ENCODE measurements at regions not wholly inside any gene's neighbourhood (a gene's known extent, or its start where the extent isn't known, plus 50 kb on each side); places are given as distances from the start of the nearest gene placed in this dataset.

DNA sequence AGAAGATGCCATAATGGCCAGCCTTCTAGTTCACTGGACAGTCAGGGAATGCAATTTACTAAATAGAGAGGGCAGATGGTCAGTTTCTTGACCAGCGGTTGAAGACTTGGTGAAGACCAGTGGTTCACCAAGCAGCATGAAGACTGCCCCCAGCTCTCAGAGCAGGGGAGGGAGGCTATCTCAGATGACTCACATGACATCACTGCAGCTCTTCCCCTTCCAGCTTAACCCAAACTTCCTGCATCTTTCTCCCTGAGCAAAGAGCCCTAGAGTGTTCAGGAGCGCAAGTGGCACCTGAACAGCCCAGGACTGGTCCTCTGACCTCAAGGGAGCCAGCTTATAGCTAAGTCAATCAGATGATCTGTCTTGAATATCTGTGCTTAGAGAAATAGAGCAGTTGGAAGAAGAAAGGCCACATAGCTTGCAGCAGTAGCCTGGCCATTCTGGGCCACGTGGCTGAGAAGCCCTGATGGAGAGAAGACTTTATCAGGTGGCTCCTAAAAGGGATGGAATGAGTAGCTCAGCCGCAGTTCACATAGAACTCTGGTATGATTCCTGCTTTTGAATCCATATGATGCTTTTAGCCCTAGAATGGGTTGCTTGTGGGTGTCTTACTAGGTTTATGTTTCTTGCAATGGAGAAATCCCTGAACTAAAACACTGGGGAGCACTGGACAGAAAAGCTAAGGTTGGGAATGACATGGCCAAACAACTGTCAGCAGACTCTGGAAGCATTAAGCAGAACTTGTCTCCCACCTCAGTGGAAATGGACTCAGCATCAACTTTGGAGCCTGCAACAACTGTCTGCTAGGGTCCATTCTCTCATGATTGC lies 392.1 kb upstream of the CCL2 start:
- no peaks in the 10 kb centered on the region for H3K4me1 ChIP-seq (ENCODE audit: insufficient read depth, low read length, poor library complexity, severe bottlenecking)
- no peaks in the 10 kb centered on the region for H3K36me3 ChIP-seq (ENCODE audit: insufficient read depth, low read length)
- TF ChIP-seq EZH2phosphoT487 (IDR thresholded peaks at IDR 0.05; ENCODE audit: borderline replicate concordance) = no peak
- TF ChIP-seq, protein P1, sequence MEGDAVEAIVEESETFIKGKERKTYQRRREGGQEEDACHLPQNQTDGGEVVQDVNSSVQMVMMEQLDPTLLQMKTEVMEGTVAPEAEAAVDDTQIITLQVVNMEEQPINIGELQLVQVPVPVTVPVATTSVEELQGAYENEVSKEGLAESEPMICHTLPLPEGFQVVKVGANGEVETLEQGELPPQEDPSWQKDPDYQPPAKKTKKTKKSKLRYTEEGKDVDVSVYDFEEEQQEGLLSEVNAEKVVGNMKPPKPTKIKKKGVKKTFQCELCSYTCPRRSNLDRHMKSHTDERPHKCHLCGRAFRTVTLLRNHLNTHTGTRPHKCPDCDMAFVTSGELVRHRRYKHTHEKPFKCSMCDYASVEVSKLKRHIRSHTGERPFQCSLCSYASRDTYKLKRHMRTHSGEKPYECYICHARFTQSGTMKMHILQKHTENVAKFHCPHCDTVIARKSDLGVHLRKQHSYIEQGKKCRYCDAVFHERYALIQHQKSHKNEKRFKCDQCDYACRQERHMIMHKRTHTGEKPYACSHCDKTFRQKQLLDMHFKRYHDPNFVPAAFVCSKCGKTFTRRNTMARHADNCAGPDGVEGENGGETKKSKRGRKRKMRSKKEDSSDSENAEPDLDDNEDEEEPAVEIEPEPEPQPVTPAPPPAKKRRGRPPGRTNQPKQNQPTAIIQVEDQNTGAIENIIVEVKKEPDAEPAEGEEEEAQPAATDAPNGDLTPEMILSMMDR (conservative IDR thresholded peaks at IDR 0.05; ENCODE audit: low read length) = no peak
- H3K9me2 ChIP-seq (replicated peaks; ENCODE audit: low read depth, low read length) = no peaks in the 10 kb centered on the region
- H3K9me3 ChIP-seq (ENCODE audit: insufficient read depth, low read depth, low read length) = no peaks in the 10 kb centered on the region
- no peaks in the 10 kb centered on the region for H3F3A ChIP-seq (ENCODE audit: low read depth)
- H3K9ac ChIP-seq (ENCODE audit: low read depth, low read length, poor library complexity, severe bottlenecking) = no peak overlapping the region
- no peak overlapping the region for H2AFZ ChIP-seq (ENCODE audit: low read length)
- H3K27me3 ChIP-seq (ENCODE audit: insufficient read depth, low read length, poor library complexity, severe bottlenecking) = no peaks in the 10 kb centered on the region
- no peak overlapping the region for H3K4me3 ChIP-seq (ENCODE audit: low read length, poor library complexity, severe bottlenecking)
- H3K4me2 ChIP-seq (ENCODE audit: low read depth, low read length, poor library complexity, severe bottlenecking) = no peak overlapping the region
- no peaks in the 10 kb centered on the region for H4K20me1 ChIP-seq (ENCODE audit: insufficient read depth, low read length, poor library complexity, severe bottlenecking)
- no peaks in the 10 kb centered on the region for H3K79me2 ChIP-seq (ENCODE audit: insufficient read depth, low read length)

- no peak overlapping the region for H2AFZ ChIP-seq (ENCODE audit: low read length)
- no peak overlapping the region for H3K4me2 ChIP-seq (ENCODE audit: low read depth, low read length, poor library complexity, severe bottlenecking)
- H3K36me3 ChIP-seq (ENCODE audit: insufficient read depth, low read length) = no peaks in the 10 kb centered on the region
- no peak overlapping the region for H3K9ac ChIP-seq (ENCODE audit: low read depth, low read length, poor library complexity, severe bottlenecking)
- H4K20me1 ChIP-seq (ENCODE audit: insufficient read depth, low read length, poor library complexity, severe bottlenecking) = no peaks in the 10 kb centered on the region
- H3K4me3 ChIP-seq (ENCODE audit: low read length, poor library complexity, severe bottlenecking) = no peak overlapping the region
- H3K9me2 ChIP-seq (replicated peaks; ENCODE audit: low read depth, low read length) = no peaks in the 10 kb centered on the region
- no peaks in the 10 kb centered on the region for H3K4me1 ChIP-seq (ENCODE audit: insufficient read depth, low read length, poor library complexity, severe bottlenecking)
- no peaks in the 10 kb centered on the region for H3K79me2 ChIP-seq (ENCODE audit: insufficient read depth, low read length)
- no peaks in the 10 kb centered on the region for H3K27me3 ChIP-seq (ENCODE audit: insufficient read depth, low read length, poor library complexity, severe bottlenecking)
- H3F3A ChIP-seq (ENCODE audit: low read depth) = no peaks in the 10 kb centered on the region
- no peaks in the 10 kb centered on the region for H3K9me3 ChIP-seq (ENCODE audit: insufficient read depth, low read depth, low read length)
- no peak for TF ChIP-seq EZH2phosphoT487 (IDR thresholded peaks at IDR 0.05; ENCODE audit: borderline replicate concordance)
- TF ChIP-seq, protein P1 (conservative IDR thresholded peaks at IDR 0.05; ENCODE audit: low read length) = no peak
These were observed 390.3 kb upstream of the CCL2 start for GRCh38 chr17:33864758-33865229.

- H2AFZ ChIP-seq (ENCODE audit: low read length) = no peak overlapping the region
- H3K9me3 ChIP-seq (ENCODE audit: insufficient read depth, low read depth, low read length) = no peaks in the 10 kb centered on the region
- H3K79me2 ChIP-seq (ENCODE audit: insufficient read depth, low read length) = no peaks in the 10 kb centered on the region
- TF ChIP-seq, protein P1 (conservative IDR thresholded peaks at IDR 0.05; ENCODE audit: low read length) = no peak
- no peak for TF ChIP-seq EZH2phosphoT487 (IDR thresholded peaks at IDR 0.05; ENCODE audit: borderline replicate concordance)
- H3K4me2 ChIP-seq (ENCODE audit: low read depth, low read length, poor library complexity, severe bottlenecking) = no peak overlapping the region
- H3K4me3 ChIP-seq (ENCODE audit: low read length, poor library complexity, severe bottlenecking) = no peak overlapping the region
- H3K27me3 ChIP-seq (ENCODE audit: insufficient read depth, low read length, poor library complexity, severe bottlenecking) = no peaks in the 10 kb centered on the region
- H3K36me3 ChIP-seq (ENCODE audit: insufficient read depth, low read length) = no peaks in the 10 kb centered on the region
- H3K9me2 ChIP-seq (replicated peaks; ENCODE audit: low read depth, low read length) = no peaks in the 10 kb centered on the region
- no peaks in the 10 kb centered on the region for H3K4me1 ChIP-seq (ENCODE audit: insufficient read depth, low read length, poor library complexity, severe bottlenecking)
- no peak overlapping the region for H3K9ac ChIP-seq (ENCODE audit: low read depth, low read length, poor library complexity, severe bottlenecking)
- H3F3A ChIP-seq (ENCODE audit: low read depth) = no peaks in the 10 kb centered on the region
- no peaks in the 10 kb centered on the region for H4K20me1 ChIP-seq (ENCODE audit: insufficient read depth, low read length, poor library complexity, severe bottlenecking)
These were observed 386.2 kb upstream of the CCL2 start for GRCh38 chr17:33868899-33869298.

Measured in Loucy (cell line).